ENCODE measurements at regions not wholly inside any gene's neighbourhood (a gene's known extent, or its start where the extent isn't known, plus 50 kb on each side); places are given as distances from the start of the nearest gene placed in this dataset.
"Not testable (repeated sequence)": the region's sequence is repeated elsewhere in the genome, so short reads cannot be mapped to it uniquely, and the experiment has no call there.

- DNase-seq (ENCODE audit: low spot score): no peak
- ATAC-seq: no peak
- intact Hi-C loops (cut with DNase I): no loop called here
These were observed 351.5 kb upstream of the KLF4 start for GRCh38 chr9:107841076-107841475.

- ATAC-seq (no peak), DNase-seq (ENCODE audit: low spot score) (no peak)
- intact Hi-C loops (cut with DNase I): no loop called here
These were observed 349.8 kb upstream of the KLF4 start for GRCh38 chr9:107839371-107839770.

- no peak for ATAC-seq
- DNase-seq (ENCODE audit: low spot score): no peak
- intact Hi-C loops (cut with DNase I): no loop called here
These were observed 349.2 kb upstream of the KLF4 start for GRCh38 chr9:107838766-107839165.

GRCh38 chr9:107836300-107836699, 346.7 kb upstream of the KLF4 start:
- intact Hi-C loops (cut with DNase I): no loop called here
- DNase-seq (ENCODE audit: low spot score) (no peak), ATAC-seq (no peak)

GRCh38 chr9:107833295-107833694, 343.7 kb upstream of the KLF4 start:
- intact Hi-C loops (cut with DNase I): no loop called here
- peak; percentile 93 for ATAC-seq

GRCh38 chr9:107832871-107833270, 343.3 kb upstream of the KLF4 start:
- ATAC-seq: peak; percentile 21
- intact Hi-C loops (cut with DNase I): no loop called here
- DNase-seq (ENCODE audit: low spot score): no peak

More at GRCh38 chr9:107833295-107833694, 343.7 kb upstream of the KLF4 start:
- no peak for DNase-seq (ENCODE audit: low spot score)

GRCh38 chr9:107830479-107830878, 340.9 kb upstream of the KLF4 start:
- intact Hi-C loops (cut with DNase I): no loop called here
- ATAC-seq (no peak), DNase-seq (ENCODE audit: low spot score) (no peak)

GRCh38 chr9:107827884-107828283, 338.3 kb upstream of the KLF4 start:
- DNase-seq (ENCODE audit: low spot score): no peak
- intact Hi-C loops (cut with DNase I): no loop called here
- ATAC-seq: no peak

GRCh38 chr9:107827304-107827703, 337.7 kb upstream of the KLF4 start:
- ATAC-seq (no peak), DNase-seq (ENCODE audit: low spot score) (no peak)
- intact Hi-C loops (cut with DNase I): no loop called here

GRCh38 chr9:107826688-107826983, 337.1 kb upstream of the KLF4 start:
- ATAC-seq; intact Hi-C loops (cut with DNase I); DNase-seq (ENCODE audit: low spot score): not testable (repeated sequence)

- ATAC-seq: no peak
- DNase-seq (ENCODE audit: low spot score): no peak
These were observed 335.0 kb upstream of the KLF4 start for GRCh38 chr9:107824556-107824955.

GRCh38 chr9:107819772-107820565, 330.4 kb upstream of the KLF4 start:
- intact Hi-C loops (cut with DNase I): no loop called here
- DNase-seq (ENCODE audit: low spot score): no peak
- ATAC-seq: no peak

More at GRCh38 chr9:107824556-107824955, 335.0 kb upstream of the KLF4 start:
- intact Hi-C loops (cut with DNase I): no loop called here

GRCh38 chr9:107818503-107818829, 328.9 kb upstream of the KLF4 start:
- ATAC-seq; DNase-seq (ENCODE audit: low spot score); intact Hi-C loops (cut with DNase I): not testable (repeated sequence)

- DNase-seq (ENCODE audit: low spot score); intact Hi-C loops (cut with DNase I); ATAC-seq: not testable (repeated sequence)
These were observed 328.3 kb upstream of the KLF4 start for GRCh38 chr9:107817595-107818502.

GRCh38 chr9:107816561-107817021, 327.0 kb upstream of the KLF4 start:
- no peak for DNase-seq (ENCODE audit: low spot score)
- ATAC-seq: no peak

GRCh38 chr9:107815782-107816560, 326.4 kb upstream of the KLF4 start:
- ATAC-seq (no peak), DNase-seq (ENCODE audit: low spot score) (no peak)
- intact Hi-C loops (cut with DNase I): no loop called here

More at GRCh38 chr9:107816561-107817021, 327.0 kb upstream of the KLF4 start:
- intact Hi-C loops (cut with DNase I): no loop called here

- ATAC-seq: no peak
- DNase-seq (ENCODE audit: low spot score): no peak
- intact Hi-C loops (cut with DNase I): no loop called here
These were observed 323.7 kb upstream of the KLF4 start for GRCh38 chr9:107813287-107813686.

- intact Hi-C loops (cut with DNase I): no loop called here
- DNase-seq (ENCODE audit: low spot score) (no peak), ATAC-seq (no peak)
These were observed 320.9 kb upstream of the KLF4 start for GRCh38 chr9:107810461-107810961.

GRCh38 chr9:107809871-107810460, 320.4 kb upstream of the KLF4 start:
- no peak for DNase-seq (ENCODE audit: low spot score)
- ATAC-seq: no peak
- intact Hi-C loops (cut with DNase I): no loop called here
